ENCODE measurements at regions not wholly inside any gene's neighbourhood (a gene's known extent, or its start where the extent isn't known, plus 50 kb on each side); places are given as distances from the start of the nearest gene placed in this dataset.

- TF ChIP-seq, protein P1, sequence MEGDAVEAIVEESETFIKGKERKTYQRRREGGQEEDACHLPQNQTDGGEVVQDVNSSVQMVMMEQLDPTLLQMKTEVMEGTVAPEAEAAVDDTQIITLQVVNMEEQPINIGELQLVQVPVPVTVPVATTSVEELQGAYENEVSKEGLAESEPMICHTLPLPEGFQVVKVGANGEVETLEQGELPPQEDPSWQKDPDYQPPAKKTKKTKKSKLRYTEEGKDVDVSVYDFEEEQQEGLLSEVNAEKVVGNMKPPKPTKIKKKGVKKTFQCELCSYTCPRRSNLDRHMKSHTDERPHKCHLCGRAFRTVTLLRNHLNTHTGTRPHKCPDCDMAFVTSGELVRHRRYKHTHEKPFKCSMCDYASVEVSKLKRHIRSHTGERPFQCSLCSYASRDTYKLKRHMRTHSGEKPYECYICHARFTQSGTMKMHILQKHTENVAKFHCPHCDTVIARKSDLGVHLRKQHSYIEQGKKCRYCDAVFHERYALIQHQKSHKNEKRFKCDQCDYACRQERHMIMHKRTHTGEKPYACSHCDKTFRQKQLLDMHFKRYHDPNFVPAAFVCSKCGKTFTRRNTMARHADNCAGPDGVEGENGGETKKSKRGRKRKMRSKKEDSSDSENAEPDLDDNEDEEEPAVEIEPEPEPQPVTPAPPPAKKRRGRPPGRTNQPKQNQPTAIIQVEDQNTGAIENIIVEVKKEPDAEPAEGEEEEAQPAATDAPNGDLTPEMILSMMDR (IDR thresholded peaks at IDR 0.05; ENCODE audit: low read depth, low read length), result no peak
- TF ChIP-seq EZH2phosphoT487 (IDR thresholded peaks at IDR 0.05; ENCODE audit: low read depth), result no peak
Measured at GRCh38 chr5:105878402-105878801, 1792.3 kb downstream of the EFNA5 start.
